Breast epithelium (tissue), 4 donors: ENCODE measurements at regions not wholly inside any gene's neighbourhood (a gene's known extent, or its start where the extent isn't known, plus 50 kb on each side); places are given as distances from the start of the nearest gene placed in this dataset.

Experiments used
- DNase-seq, 2 donors: peaks; one replicate each; pipeline ENCODE4 v3.0.0-alpha.2; 2019; ENCODE audit warnings: low spot score in 2 of 2
- H3K27ac ChIP-seq, 2 donors: fragments of 200-600 bp; sonication (generic) in 1 of 2; one replicate each; pipeline ENCODE4 v1.5.1; 2016 to 2019; ENCODE audit warnings: mild to moderate bottlenecking in 1 of 2
- H3K27me3 ChIP-seq, 2 donors: fragments of 200-600 bp; sonication (generic) in 1 of 2; one replicate each; pipeline versions ENCODE4 v1.5.1 to v1.6.0; 2017 to 2019; ENCODE audit warnings: control low read depth in 1 of 2, mild to moderate bottlenecking in 1 of 2
- H3K36me3 ChIP-seq: fragments of 200-600 bp; one replicate; pipeline ENCODE4 v1.5.1; 2019
- H3K4me1 ChIP-seq, 2 donors: fragments of 200-600 bp; sonication (generic); one replicate each; pipeline ENCODE4 v1.5.1; 2016 to 2019; ENCODE audit warnings: control low read depth in 1 of 2
- H3K4me3 ChIP-seq, 3 donors: fragments of 200-600 bp; sonication (generic); 1 replicate in 2 of 3; 2 replicates in 1 of 3; pipeline ENCODE4 v1.5.1; 2016 to 2019; ENCODE audit warnings: mild to moderate bottlenecking in 3 of 3, moderate library complexity in 2 of 3
- H3K9me3 ChIP-seq, 2 donors: fragments of 200-600 bp; sonication (generic) in 1 of 2; one replicate each; pipeline ENCODE4 v1.5.1; 2016 to 2019; ENCODE audit warnings: control low read depth in 1 of 2
- POLR2A ChIP-seq: fragments of 450-650 bp; IDR thresholded peaks from one replicate; pipeline ENCODE4 v1.6.1; 2016; ENCODE audit warnings: antibody characterized with exemption, mild to moderate bottlenecking, moderate library complexity
- POLR2AphosphoS5 ChIP-seq, 3 donors: sonication (generic); formaldehyde crosslinking; IDR thresholded peaks; one replicate each; pipeline ENCODE4 v1.6.1; 2017; ENCODE audit warnings: antibody characterized with exemption in 3 of 3
- intact Hi-C: fragments of 100-400 bp; cut with DNase I; formaldehyde crosslinking; loops from one replicate; pipeline ENCODE4 v1.15.1; 2023; ENCODE audit warnings: low total_unique reads
- TF ChIP-seq, protein P1 (sequence below), 3 donors: fragments of 450-650 bp; IDR thresholded peaks; one replicate each; pipeline ENCODE4 v1.5.1; 2016 to 2017; ENCODE audit warnings: antibody characterized with exemption in 3 of 3, mild to moderate bottlenecking in 3 of 3, moderate library complexity in 3 of 3

GRCh38 chr9:16121168-16121567, 568.3 kb downstream of the CCDC171 start:
- TF ChIP-seq, protein P1, sequence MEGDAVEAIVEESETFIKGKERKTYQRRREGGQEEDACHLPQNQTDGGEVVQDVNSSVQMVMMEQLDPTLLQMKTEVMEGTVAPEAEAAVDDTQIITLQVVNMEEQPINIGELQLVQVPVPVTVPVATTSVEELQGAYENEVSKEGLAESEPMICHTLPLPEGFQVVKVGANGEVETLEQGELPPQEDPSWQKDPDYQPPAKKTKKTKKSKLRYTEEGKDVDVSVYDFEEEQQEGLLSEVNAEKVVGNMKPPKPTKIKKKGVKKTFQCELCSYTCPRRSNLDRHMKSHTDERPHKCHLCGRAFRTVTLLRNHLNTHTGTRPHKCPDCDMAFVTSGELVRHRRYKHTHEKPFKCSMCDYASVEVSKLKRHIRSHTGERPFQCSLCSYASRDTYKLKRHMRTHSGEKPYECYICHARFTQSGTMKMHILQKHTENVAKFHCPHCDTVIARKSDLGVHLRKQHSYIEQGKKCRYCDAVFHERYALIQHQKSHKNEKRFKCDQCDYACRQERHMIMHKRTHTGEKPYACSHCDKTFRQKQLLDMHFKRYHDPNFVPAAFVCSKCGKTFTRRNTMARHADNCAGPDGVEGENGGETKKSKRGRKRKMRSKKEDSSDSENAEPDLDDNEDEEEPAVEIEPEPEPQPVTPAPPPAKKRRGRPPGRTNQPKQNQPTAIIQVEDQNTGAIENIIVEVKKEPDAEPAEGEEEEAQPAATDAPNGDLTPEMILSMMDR (IDR thresholded peaks at IDR 0.05): no peak
- no peak for TF ChIP-seq POLR2AphosphoS5 (IDR thresholded peaks at IDR 0.05)
- no peak for TF ChIP-seq POLR2A
- no peak for DNase-seq
- Histone ChIP-seq H3K4me1 (no peaks in the 10 kb centered on the region), H3K27me3 (no peaks in the 10 kb centered on the region), H3K9me3 (no peaks in the 10 kb centered on the region), H3K36me3 (no peaks in the 10 kb centered on the region), H3K27ac (no peak overlapping the region), H3K4me3 (no peak overlapping the region)
- intact Hi-C loops: no loop called here

- Histone ChIP-seq H3K9me3 (no peaks in the 10 kb centered on the region), H3K27me3 (no peaks in the 10 kb centered on the region), H3K4me3 (no peak overlapping the region), H3K36me3 (no peaks in the 10 kb centered on the region), H3K27ac (no peak overlapping the region), H3K4me1 (no peaks in the 10 kb centered on the region)
- no peak for TF ChIP-seq POLR2A
- DNase-seq: no peak
- intact Hi-C loops: no loop called here
These were observed 568.9 kb downstream of the CCDC171 start for GRCh38 chr9:16121601-16122286.

DNA sequence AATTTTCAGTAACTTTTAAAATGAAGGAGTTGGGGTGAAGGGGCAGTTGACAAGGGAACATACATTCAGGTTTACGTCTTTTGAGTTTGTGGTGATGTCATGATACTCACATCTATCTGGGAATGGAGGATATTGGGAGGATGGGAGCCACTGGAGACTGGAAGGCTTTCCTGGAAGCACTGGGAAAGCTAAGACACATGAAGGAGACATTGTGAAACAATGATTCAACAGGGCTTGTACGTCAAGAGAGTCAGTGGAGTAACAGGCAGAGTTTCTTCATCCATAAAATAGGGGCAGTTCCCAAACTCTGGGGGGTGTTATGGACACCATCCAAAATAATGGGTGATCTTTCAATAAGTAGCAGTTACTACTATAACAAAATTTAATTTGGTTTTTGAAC, 572.8 kb downstream of the CCDC171 start:
- TF ChIP-seq POLR2A: no peak
- TF ChIP-seq, protein P1 (IDR thresholded peaks at IDR 0.05): no peak
- no peaks in the 10 kb centered on the region for H3K36me3 ChIP-seq
- H3K4me3 ChIP-seq: no peak overlapping the region
- no peaks in the 10 kb centered on the region for H3K27me3 ChIP-seq
- H3K27ac ChIP-seq: no peak overlapping the region
- peaks cover 0 to 13% of the 10 kb centered on the region in 2 donors for H3K9me3 ChIP-seq
- no peaks in the 10 kb centered on the region for H3K4me1 ChIP-seq
- DNase-seq: no peak
- intact Hi-C loops: no loop called here

- Histone ChIP-seq H3K4me3 (no peak overlapping the region), H3K36me3 (no peaks in the 10 kb centered on the region), H3K4me1 (no peaks in the 10 kb centered on the region), H3K27me3 (no peaks in the 10 kb centered on the region), H3K27ac (no peak overlapping the region), H3K9me3 (peaks cover 0 to 13% of the 10 kb centered on the region in 2 donors)
- DNase-seq: no peak
- TF ChIP-seq POLR2A: no peak
- TF ChIP-seq POLR2AphosphoS5 (IDR thresholded peaks at IDR 0.05): no peak
- TF ChIP-seq, protein P1 (IDR thresholded peaks at IDR 0.05): no peak
- intact Hi-C loops: no loop called here
These were observed 573.2 kb downstream of the CCDC171 start for GRCh38 chr9:16126042-16126441.

DNA sequence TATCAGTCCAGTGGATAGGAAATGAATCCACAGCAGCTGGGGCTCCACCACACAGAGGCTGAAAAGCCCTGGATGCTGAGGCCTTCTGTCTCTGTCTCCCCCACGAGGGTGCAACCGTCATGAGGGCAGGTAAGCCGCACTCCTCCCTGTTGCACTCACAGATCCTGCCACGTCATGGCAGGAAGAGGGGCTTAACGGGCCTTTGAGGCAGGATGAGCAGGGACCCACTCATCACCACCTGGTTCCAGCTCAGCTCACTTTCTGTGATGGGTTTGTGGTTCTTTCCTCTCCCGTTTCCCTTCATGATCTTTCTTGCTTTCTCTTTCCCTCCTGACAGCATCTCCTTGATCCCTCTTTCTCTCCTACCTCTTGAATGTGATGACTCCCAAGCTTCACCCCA, 575.2 kb downstream of the CCDC171 start:
- Histone ChIP-seq H3K36me3 (no peaks in the 10 kb centered on the region), H3K27me3 (no peaks in the 10 kb centered on the region), H3K4me1 (no peaks in the 10 kb centered on the region), H3K27ac (no peak overlapping the region), H3K9me3 (peaks cover 0 to 13% of the 10 kb centered on the region in 2 donors), H3K4me3 (no peak overlapping the region)
- no peak for TF ChIP-seq POLR2AphosphoS5 (IDR thresholded peaks at IDR 0.05)
- TF ChIP-seq, protein P1 (IDR thresholded peaks at IDR 0.05): no peak
- TF ChIP-seq POLR2A: no peak
- no peak for DNase-seq
- intact Hi-C loops: no loop called here
